ENCODE measurements at regions not wholly inside any gene's neighbourhood (a gene's known extent, or its start where the extent isn't known, plus 50 kb on each side); places are given as distances from the start of the nearest gene placed in this dataset.

DNA sequence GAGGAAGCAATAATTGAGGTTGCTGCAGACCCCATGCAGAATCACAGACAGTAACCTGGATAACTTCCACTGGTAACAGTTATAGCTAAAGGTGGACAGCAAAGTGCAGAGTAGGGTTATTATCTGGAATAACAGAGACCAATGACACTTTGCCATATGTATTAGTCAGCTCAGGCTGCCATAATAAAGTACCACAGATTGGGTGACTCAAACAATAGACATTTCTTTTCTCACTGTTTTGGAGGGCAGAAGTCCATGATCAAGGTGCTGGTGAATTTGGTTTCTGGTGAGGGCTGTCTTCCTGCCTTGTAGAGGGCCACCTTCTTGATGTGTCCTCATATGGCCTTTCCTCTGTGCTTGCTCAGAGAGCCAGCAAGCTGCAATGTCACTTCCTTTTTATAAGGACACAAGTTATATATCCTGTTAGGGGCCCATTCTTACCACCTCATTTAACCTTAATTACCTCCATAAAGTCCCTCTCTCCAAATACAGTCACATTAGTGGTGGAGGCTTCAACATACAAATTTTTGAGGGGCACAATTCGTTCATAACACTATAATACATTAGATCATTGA is 191.0 kb upstream of the LRP1B start:
- H3K4me3 ChIP-seq (ENCODE audit: low read depth, low read length) = no peak overlapping the region
- DNase-seq (ENCODE audit: low read depth) = no peak
- TF ChIP-seq CTCF (IDR thresholded peaks at IDR 0.05; ENCODE audit: low read depth, low read length, missing control alignments) = no peak
- in situ Hi-C loops (cut with HindIII; ENCODE audit: low sequenced_read_pairs) = no loop called here

DNA sequence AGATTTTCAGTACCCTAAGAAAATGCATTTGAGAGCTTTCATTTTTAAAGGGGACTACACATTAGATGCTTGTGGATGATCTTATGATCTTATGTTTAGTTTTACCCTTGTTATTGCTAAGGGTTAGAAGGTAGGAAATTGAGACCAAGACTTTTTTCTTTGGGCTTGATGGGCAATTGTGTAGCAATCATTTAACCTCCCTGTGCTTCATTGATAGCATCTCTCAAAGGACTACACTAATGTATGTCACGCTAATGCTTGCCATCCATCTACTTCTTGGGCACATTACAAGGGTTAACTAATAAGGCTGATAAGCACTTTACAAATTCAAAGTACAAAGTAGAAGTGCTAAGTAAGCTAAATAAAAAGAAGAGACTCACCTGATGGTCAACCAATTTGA is 189.3 kb upstream of the LRP1B start:
- no peak for TF ChIP-seq CTCF (IDR thresholded peaks at IDR 0.05; ENCODE audit: low read depth, low read length, missing control alignments)
- no peak overlapping the region for H3K4me3 ChIP-seq (ENCODE audit: low read depth, low read length)
- in situ Hi-C loops (cut with HindIII; ENCODE audit: low sequenced_read_pairs) = no loop called here
- no peak for DNase-seq (ENCODE audit: low read depth)

DNA sequence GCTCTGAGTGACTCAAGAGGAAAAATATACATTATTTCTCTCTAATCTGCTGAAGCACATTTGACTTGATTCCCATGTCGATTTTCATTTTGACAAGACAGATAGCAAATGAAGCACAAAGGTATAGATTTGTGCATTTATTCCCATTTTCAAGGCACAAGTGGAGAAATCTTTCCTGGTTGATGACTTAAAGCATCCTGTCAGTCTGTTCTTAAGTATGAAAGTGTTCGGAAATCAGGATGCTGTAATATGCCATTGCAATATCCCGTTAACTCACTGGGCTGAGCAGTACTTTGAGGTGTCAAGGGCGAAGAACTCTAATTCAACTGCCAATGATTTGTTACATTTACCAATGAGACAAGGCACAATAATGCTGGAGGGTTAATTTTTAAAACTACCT is 185.2 kb upstream of the LRP1B start:
- no peak overlapping the region for H3K4me3 ChIP-seq (ENCODE audit: low read depth, low read length)
- TF ChIP-seq CTCF (IDR thresholded peaks at IDR 0.05; ENCODE audit: low read depth, low read length, missing control alignments) = no peak
- no peak for DNase-seq (ENCODE audit: low read depth)
- in situ Hi-C loops (cut with HindIII; ENCODE audit: low sequenced_read_pairs) = no loop called here

DNA sequence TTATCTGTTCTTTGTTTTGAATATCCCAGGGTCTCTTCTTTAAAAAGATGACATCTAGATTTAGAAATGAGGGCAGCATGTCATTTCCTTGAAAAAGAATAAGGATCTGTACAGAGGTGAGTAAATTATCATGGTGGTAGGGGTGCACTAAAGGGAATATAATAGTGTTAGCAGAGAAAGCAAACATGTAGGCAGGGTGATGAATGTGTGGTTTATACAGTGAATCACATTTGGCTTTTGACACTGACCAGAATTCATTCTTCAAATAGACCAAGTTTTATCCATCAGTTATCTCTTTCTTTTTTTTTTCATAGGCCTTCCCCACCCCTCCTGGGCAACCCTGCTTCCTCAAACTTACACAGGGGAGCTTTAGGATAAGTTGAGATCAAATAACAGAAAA is 184.5 kb upstream of the LRP1B start:
- no peak overlapping the region for H3K4me3 ChIP-seq (ENCODE audit: low read depth, low read length)
- in situ Hi-C loops (cut with HindIII; ENCODE audit: low sequenced_read_pairs) = no loop called here

GRCh38 chr2:142314164-142314563 is 183.3 kb upstream of the LRP1B start:
- no peak for DNase-seq (ENCODE audit: low read depth)
- no peak overlapping the region for H3K4me3 ChIP-seq (ENCODE audit: low read depth, low read length)
- no peak for TF ChIP-seq CTCF (IDR thresholded peaks at IDR 0.05; ENCODE audit: low read depth, low read length, missing control alignments)
- in situ Hi-C loops (cut with HindIII; ENCODE audit: low sequenced_read_pairs) = no loop called here

More for the DNA sequence above, 184.5 kb upstream of the LRP1B start:
- peak; percentile 42 for DNase-seq (ENCODE audit: low read depth)
- no peak for TF ChIP-seq CTCF (IDR thresholded peaks at IDR 0.05; ENCODE audit: low read depth, low read length, missing control alignments)

DNA sequence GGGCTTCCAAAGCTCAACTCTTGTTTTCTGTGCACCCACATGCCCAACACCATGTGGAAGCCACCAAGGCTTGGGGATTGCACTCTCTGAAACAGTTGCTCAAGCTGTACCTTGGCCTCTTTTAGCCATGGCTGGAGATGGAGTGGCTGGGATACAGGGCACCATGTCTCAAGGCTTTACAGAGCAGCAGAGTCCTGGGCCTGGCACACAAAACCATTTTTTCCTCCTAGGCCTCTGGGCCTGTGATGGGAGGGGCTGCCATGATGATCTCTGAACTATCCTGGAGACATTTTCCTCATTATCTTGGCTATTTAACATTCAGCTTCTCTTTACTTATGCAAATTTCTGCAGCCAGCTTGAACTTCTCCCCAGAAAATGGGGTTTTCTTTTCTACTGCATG is 179.7 kb upstream of the LRP1B start:
- H3K4me3 ChIP-seq (ENCODE audit: low read depth, low read length) = no peak overlapping the region
- in situ Hi-C loops (cut with HindIII; ENCODE audit: low sequenced_read_pairs) = no loop called here
- no peak for TF ChIP-seq CTCF (IDR thresholded peaks at IDR 0.05; ENCODE audit: low read depth, low read length, missing control alignments)
- no peak for DNase-seq (ENCODE audit: low read depth)

GRCh38 chr2:142308744-142309143 is 177.9 kb upstream of the LRP1B start:
- in situ Hi-C loops (cut with HindIII; ENCODE audit: low sequenced_read_pairs) = no loop called here
- no peak overlapping the region for H3K4me3 ChIP-seq (ENCODE audit: low read depth, low read length)
- DNase-seq (ENCODE audit: low read depth) = no peak
- no peak for TF ChIP-seq CTCF (IDR thresholded peaks at IDR 0.05; ENCODE audit: low read depth, low read length, missing control alignments)

All from astrocyte of the cerebellum (primary cell).